Posterior vena cava (tissue), 2 donors: ENCODE measurements at regions not wholly inside any gene's neighbourhood (a gene's known extent, or its start where the extent isn't known, plus 50 kb on each side); places are given as distances from the start of the nearest gene placed in this dataset.

Source experiments
- DNase-seq: peaks from one replicate; pipeline ENCODE4 v3.0.0-alpha.2; 2020; ENCODE audit warnings: low spot score
- intact Hi-C, 2 donors: fragments of 100-400 bp; cut with DNase I; formaldehyde crosslinking; loops; one replicate each; pipeline versions ENCODE4 v1.14.1 to v1.14.2; 2022 to 2023
- donor health status: DM: yes; HTN: yes; CAD: no.
- donor health status: DM: yes; HTN: yes; CAD: no.

DNA sequence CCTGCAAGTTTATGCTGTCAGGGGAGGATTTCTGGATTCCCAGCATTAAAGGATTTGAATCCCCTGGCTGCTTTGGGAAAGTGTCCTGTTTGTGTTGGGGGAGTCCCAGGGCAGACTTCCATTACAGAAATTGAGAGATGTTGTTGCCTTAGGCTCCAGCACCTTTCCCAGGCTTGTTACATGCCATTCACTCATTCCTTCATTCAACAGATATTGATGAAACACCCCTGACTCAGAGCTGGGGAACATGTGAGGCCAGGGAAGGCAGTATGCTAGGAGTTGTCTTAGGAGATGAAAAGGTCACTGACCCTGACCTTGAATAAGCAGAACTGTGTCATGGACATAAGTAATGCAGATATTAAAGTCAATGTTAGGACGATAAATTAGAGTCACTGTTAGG lies 161.7 kb downstream of the NTMT2 start:
- intact Hi-C loops: no loop called here
- DNase-seq: no peak

DNA sequence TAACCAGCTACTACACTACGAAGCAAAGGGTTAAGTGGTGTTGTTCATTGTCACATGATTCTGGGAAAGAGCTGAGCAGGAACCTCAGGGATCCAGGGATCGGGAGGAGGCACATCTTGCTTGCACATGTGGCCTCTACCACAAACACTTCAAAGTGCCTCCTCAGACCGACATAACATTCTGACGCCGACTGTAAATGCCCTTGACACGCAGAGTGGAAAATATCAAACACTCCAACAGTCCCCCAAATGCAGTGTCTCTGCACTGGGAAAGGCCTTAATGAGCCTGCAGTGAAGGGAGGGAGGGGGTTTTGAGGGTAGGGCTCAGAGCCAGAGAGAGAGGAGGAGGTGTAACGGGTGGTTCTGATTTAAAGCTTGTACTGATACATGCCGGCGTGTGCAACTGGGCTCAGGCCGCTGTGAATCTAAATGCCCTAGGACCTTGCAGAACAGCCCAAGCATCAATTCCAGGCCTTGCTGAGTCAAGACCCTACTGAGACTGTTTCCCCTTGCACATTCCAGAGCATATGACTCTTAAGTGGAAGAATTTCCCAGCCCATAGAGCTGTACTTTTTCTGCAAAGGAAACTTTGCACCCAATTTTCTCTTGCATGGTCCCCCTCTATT lies 163.7 kb downstream of the NTMT2 start:
- no peak for DNase-seq
- intact Hi-C loops: no loop called here

- DNase-seq: no peak
- intact Hi-C loops: no loop called here
Observed at GRCh38 chr1:170310014-170310405, 164.3 kb downstream of the NTMT2 start.

DNA sequence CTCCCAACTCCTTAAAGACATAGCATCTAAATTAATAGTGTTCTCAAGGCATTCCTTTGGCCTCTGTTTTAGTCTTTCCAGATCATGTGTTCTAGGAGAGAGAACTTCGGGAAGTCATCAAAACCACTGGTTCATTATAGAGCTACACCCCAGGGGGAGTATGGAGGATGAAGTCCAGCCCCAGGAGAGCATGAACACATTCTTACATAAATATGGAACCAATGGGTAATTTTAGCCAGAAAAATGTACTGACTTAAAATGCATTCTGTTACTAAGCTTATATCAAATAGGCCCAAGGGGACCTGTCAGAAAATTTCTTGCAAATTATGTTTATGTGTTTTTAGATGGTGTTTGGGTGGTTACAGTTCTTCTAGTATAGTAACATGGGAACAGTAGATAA lies 165.2 kb downstream of the NTMT2 start:
- intact Hi-C loops: no loop called here
- no peak for DNase-seq

- intact Hi-C loops: no loop called here
- no peak for DNase-seq
Observed at GRCh38 chr1:170313306-170313705, 167.5 kb downstream of the NTMT2 start.

- DNase-seq: no peak
- intact Hi-C loops: no loop called here
Observed at GRCh38 chr1:170316270-170316669, 170.5 kb downstream of the NTMT2 start.

GRCh38 chr1:170318141-170318540 lies 172.4 kb downstream of the NTMT2 start:
- intact Hi-C loops: no loop called here
- no peak for DNase-seq

DNA sequence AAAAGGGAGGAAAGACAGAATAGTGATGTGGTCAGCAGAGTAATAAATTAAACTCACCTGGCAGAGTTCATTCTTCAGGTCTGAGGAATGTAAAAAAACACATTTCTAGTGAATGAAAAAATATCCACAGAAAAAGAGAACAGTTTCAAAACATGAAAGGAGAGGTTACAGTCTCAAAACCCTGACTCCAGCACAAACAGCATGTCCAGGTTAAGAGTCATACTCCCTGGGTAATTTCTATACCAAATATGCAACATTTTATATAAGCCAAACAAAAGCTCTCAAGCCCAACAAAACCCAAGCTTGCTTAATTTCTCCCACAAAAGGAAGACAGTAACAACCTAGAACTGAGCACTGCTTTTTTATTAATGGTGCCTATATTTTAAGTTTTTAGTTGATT lies 173.0 kb downstream of the NTMT2 start:
- intact Hi-C loops: no loop called here
- DNase-seq: no peak

GRCh38 chr1:170321113-170321512 lies 175.4 kb downstream of the NTMT2 start:
- no peak for DNase-seq
- intact Hi-C loops: no loop called here

DNA sequence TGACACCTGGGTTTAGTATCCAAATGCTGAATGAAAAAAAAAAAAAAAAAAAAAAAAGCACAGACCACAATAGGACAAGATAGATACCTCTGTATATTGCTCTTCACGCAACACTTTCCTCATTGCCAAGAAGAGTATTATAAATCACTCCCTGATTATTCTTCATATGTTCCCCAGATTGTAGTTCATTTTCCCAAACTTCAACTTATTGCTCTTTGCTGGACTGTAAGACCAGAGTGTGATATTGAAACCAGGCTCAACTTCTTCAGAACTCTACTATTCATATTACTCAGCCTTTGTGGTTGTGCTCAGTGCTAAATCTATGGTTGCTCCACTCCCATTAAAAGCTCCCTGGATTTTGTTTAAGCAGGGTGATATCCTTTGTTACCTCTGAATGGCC lies 180.4 kb downstream of the NTMT2 start:
- DNase-seq: no peak
- intact Hi-C loops: no loop called here

DNA sequence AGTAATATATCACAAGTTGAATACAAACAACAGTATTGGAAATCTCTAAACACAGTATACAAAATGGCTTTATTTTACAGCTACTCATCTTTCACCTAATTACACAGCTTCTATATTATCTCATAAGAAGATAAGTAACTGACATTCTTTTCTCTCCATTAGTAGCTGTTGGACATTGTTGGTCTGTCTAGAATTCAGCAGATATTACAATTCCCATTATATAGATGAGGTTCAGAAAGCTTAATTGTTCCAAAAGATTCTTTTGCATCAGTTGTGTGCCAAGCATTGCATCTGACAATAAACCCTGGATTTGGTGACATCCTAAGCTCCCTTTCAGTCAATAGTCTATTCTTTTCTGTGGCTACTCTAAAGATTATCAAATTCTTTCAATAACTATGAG lies 187.0 kb downstream of the NTMT2 start:
- intact Hi-C loops: no loop called here
- DNase-seq: no peak

DNA sequence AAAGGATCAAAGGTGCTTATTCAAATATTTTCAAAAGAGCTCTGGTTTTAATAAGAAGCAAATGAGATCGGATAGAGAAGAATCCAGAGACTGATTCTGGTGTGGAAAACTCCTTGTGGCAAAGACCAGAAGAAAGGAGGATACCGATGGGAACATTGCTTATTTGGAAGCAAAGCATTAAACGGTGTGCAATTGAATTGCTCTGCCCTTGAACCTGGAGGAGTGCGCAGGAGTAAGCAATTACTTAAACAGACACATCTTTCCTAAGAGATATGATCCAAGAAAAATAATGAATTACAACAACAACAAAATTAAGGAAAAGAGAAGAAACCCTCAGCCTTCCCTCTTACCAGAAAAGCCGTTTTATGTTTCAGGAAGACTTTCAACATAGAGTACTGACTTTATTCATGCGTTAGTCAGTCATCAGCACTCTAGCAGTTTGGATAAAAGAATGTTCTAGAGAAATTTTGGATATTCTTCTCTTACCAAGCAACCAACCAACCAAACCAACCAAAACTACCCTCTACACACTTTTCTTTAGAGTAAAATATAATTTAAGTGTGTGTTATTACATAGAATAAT lies 191.7 kb downstream of the NTMT2 start:
- intact Hi-C loops: no loop called here
- no peak for DNase-seq

- no peak for DNase-seq
- intact Hi-C loops: loop anchor here in 1 of 2 donors (2.0 kb wide), 1 partner anchor 117 kb away; no protein-coding TSS in a partner anchor
Observed at GRCh38 chr1:170339534-170339933, 192.4 kb upstream of the GORAB start.

DNA sequence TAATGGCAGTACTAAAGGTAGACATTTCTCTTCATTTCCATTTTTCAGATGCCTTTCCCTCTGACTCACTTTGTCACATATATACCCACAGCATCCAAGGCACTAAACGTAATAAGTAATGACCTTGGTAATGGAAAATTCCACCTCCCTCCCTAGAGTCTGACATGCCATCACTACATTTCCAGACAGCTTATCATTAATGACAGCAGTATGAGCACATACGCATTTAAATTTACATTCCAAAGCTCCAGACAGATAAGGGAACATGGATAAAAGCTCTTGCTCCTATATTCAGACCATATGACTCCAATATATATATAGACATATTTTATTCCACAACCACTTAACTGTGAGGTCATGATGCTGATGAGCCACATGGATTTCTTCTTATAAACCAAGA lies 191.7 kb upstream of the GORAB start:
- DNase-seq: no peak
- intact Hi-C loops: no loop called here

GRCh38 chr1:170351366-170351946 lies 180.5 kb upstream of the GORAB start:
- intact Hi-C loops: loop anchor here in 1 of 2 donors (10.0 kb wide), 1 partner anchor 427 kb away; no protein-coding TSS in a partner anchor
- DNase-seq: no peak

GRCh38 chr1:170354246-170354645 lies 177.7 kb upstream of the GORAB start:
- intact Hi-C loops: loop anchor here in 1 of 2 donors (10.0 kb wide), 1 partner anchor 429 kb away; no protein-coding TSS in a partner anchor
- no peak for DNase-seq

- intact Hi-C loops: loop anchor here in 1 of 2 donors (10.0 kb wide), 1 partner anchor 430 kb away; no protein-coding TSS in a partner anchor
- no peak for DNase-seq
Observed at GRCh38 chr1:170354690-170355089, 177.3 kb upstream of the GORAB start.

- intact Hi-C loops: loop anchor here in 1 of 2 donors (10.0 kb wide), 1 partner anchor 431 kb away; no protein-coding TSS in a partner anchor
- DNase-seq: no peak
Observed at GRCh38 chr1:170355267-170355801, 176.6 kb upstream of the GORAB start.

DNA sequence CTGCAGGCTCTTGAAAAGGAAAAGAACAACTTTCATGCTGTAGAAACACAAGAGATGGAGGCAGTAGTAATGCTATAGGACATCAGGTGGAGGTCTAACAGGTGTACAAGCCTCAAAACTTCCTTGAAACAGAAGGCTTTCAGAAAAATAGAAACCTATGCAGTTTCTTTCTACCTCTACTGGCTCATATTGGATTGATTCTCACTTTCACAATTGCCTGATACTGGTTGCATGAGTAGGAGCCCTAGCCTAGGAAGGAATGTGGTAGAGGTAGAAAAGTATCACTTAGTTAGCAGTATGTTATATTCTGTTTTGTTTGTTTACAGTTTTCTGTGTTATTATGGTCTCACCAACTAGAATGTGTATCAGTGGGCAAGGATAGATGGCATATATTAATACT lies 175.4 kb upstream of the GORAB start:
- no peak for DNase-seq
- intact Hi-C loops: loop anchor here in 1 of 2 donors (10.0 kb wide), 1 partner anchor 432 kb away; no protein-coding TSS in a partner anchor

DNA sequence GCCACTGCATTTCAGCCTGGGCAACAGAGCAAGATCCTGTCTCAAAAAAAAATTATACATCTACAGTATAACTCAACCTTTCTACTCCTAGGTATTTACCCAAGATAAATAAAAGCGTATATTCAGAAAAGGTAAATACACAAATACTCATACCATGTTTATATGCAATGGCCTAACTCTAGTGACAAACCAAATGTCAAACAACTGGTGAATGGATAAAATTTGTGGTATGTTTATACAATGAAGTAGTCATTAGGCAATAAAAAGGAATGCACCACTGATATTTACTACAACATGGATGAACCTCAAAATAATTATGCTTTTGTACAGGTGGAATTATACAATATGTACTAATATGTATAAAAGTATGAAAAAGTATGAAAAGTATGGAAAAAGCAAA lies 174.2 kb upstream of the GORAB start:
- DNase-seq: no peak
- intact Hi-C loops: loop anchor here in 1 of 2 donors (10.0 kb wide), 1 partner anchor 433 kb away; no protein-coding TSS in a partner anchor
